Lung (tissue), 11 donors: ENCODE measurements at regions not wholly inside any gene's neighbourhood (a gene's known extent, or its start where the extent isn't known, plus 50 kb on each side); places are given as distances from the start of the nearest gene placed in this dataset.
A peak's percentile ranks its signal among the peaks of the same experiment; 100 is the strongest.

Experiments used
- ATAC-seq: fragments of 200-7000 bp; cut with Tn5 transposase; one replicate; pipeline ENCODE4 v1.9.1; 2020; ENCODE audit warnings: moderate number of reproducible peaks; ENCODE audit not compliant: insufficient read depth, low FRiP score
- DNase-seq, 3 donors: peaks; one replicate each; pipeline ENCODE4 v3.0.0-alpha.2; 2013 to 2017
- H3K27ac ChIP-seq, 2 donors: one replicate each; pipeline ENCODE4 v1.5.1; 2013; ENCODE audit warnings: mild to moderate bottlenecking in 2 of 2, moderate library complexity in 2 of 2, control low read depth in 1 of 2, inconsistent platforms in 1 of 2, low read depth in 1 of 2, low read length in 1 of 2
- H3K27me3 ChIP-seq, 3 donors: one replicate each; pipeline ENCODE4 v1.5.1; 2013; ENCODE audit warnings: low read length in 2 of 3; ENCODE audit not compliant: control insufficient read depth in 3 of 3, insufficient read depth in 3 of 3
- H3K36me3 ChIP-seq, 4 donors: one replicate each; pipeline ENCODE4 v1.5.1; 2013; ENCODE audit warnings: low read length in 4 of 4, mild to moderate bottlenecking in 1 of 4, moderate library complexity in 1 of 4; ENCODE audit not compliant: control insufficient read depth in 4 of 4, insufficient read depth in 4 of 4
- H3K4me1 ChIP-seq, 5 donors: one replicate each; pipeline ENCODE4 v1.5.1; 2013; ENCODE audit warnings: low read length in 5 of 5, mild to moderate bottlenecking in 2 of 5, moderate library complexity in 1 of 5; ENCODE audit not compliant: control insufficient read depth in 5 of 5, insufficient read depth in 5 of 5
- H3K4me3 ChIP-seq: one replicate; pipeline ENCODE4 v1.5.1; 2013; ENCODE audit warnings: mild to moderate bottlenecking, control low read depth, moderate library complexity
- H3K9ac ChIP-seq, 2 donors: one replicate each; pipeline ENCODE4 v1.5.1; 2013; ENCODE audit warnings: low read length in 2 of 2, control low read depth in 1 of 2; ENCODE audit not compliant: insufficient read depth in 1 of 2
- H3K9me3 ChIP-seq, 4 donors: one replicate each; pipeline ENCODE4 v1.5.1; 2013; ENCODE audit warnings: low read length in 3 of 4, mild to moderate bottlenecking in 1 of 4, moderate library complexity in 1 of 4; ENCODE audit not compliant: control insufficient read depth in 4 of 4, insufficient read depth in 3 of 4
- CTCF ChIP-seq: IDR thresholded peaks from 2 replicates; pipeline ENCODE4 v1.5.1; 2012; ENCODE audit warnings: mild to moderate bottlenecking; ENCODE audit errors: control extremely low read depth, extremely low read depth
- WGBS, 2 donors: extraction: QIAGEN DNeasy Blood & Tissue Kit; methylation state at CpG; one replicate each; pipeline ENCODE4 v1.1.7; 2013; 5-methylcytosine and 5-hydroxymethylcytosine counted together
- donor health status: control.
- donor health status: control.
- donor health status: Bipolar disorder and iron deficiency.
- donor health status: healthy.
- donor health status: DM: yes; HTN: yes; CAD: no.

GRCh38 chr15:95394186-95395067 lies 936.1 kb upstream of the NR2F2 start:
- DNase-seq (peak in 2 of 3 donors; percentile 71 to 80), ATAC-seq (no peak)
- TF ChIP-seq CTCF: no peak
- Histone ChIP-seq H3K27me3 (no peaks in the 10 kb centered on the region), H3K27ac (no peak overlapping the region), H3K4me3 (no peak overlapping the region), H3K36me3 (no peaks in the 10 kb centered on the region), H3K9me3 (peaks cover 0 to 2% (median 0%) of the 10 kb centered on the region in 4 donors), H3K9ac (no peak overlapping the region), H3K4me1 (peaks cover 0 to 12% (median 0%) of the 10 kb centered on the region in 5 donors)
- WGBS, 2 donors: 49 to 57% methylated on average over 8 of the region's 8 CpGs

GRCh38 chr15:95400428-95400827 lies 930.1 kb upstream of the NR2F2 start:
- H3K36me3 ChIP-seq: no peaks in the 10 kb centered on the region
- H3K27me3 ChIP-seq: no peaks in the 10 kb centered on the region
- TF ChIP-seq CTCF: no peak
- H3K4me3 ChIP-seq: no peak overlapping the region
- H3K27ac ChIP-seq: no peak overlapping the region
- ATAC-seq (no peak), DNase-seq (no peak)
- H3K9ac ChIP-seq: no peak overlapping the region
- no peaks in the 10 kb centered on the region for H3K9me3 ChIP-seq
- WGBS, 2 donors: 73 to 79% methylated on average over 1 of the region's 1 CpG
- peaks cover 0 to 24% (median 5%) of the 10 kb centered on the region in 5 donors for H3K4me1 ChIP-seq

GRCh38 chr15:95401587-95401986 lies 928.9 kb upstream of the NR2F2 start:
- peak in 2 of 3 donors; percentile 88 to 89 for DNase-seq
- H3K9me3 ChIP-seq: peaks cover 0 to 2% (median 0%) of the 10 kb centered on the region in 4 donors
- no peak overlapping the region for H3K4me3 ChIP-seq
- TF ChIP-seq CTCF: no peak
- no peak overlapping the region for H3K9ac ChIP-seq
- no peaks in the 10 kb centered on the region for H3K27me3 ChIP-seq
- H3K36me3 ChIP-seq: no peaks in the 10 kb centered on the region
- 52 to 71% methylated on average over 1 of the region's 1 CpG for WGBS, 2 donors
- H3K4me1 ChIP-seq: peaks cover 0 to 24% (median 5%) of the 10 kb centered on the region in 5 donors
- no peak overlapping the region for H3K27ac ChIP-seq
- no peak for ATAC-seq
